ENCODE measurements at regions not wholly inside any gene's neighbourhood (a gene's known extent, or its start where the extent isn't known, plus 50 kb on each side); places are given as distances from the start of the nearest gene placed in this dataset.

- Histone ChIP-seq H3K27ac (replicated peaks in 1 of 4) (peak overlapping the region; percentile 23 to 45 (median 39)), H3K4me3 (no peak overlapping the region), H3K36me3 (no peaks in the 10 kb centered on the region), H3K9me3 (no peaks in the 10 kb centered on the region), H3K4me1 (peaks cover 0 to 26% (median 17%) of the 10 kb centered on the region in 4 donors), H3K27me3 (no peaks in the 10 kb centered on the region)
- WGBS: 83% methylated on average over 2 of the region's 3 CpGs
- intact Hi-C loops (cut with DNase I): no loop called here
- no peak for DNase-seq (ENCODE audit: extremely low spot score)
- TF ChIP-seq POLR2A (IDR thresholded peaks at IDR 0.05; ENCODE audit: low read depth) (no peak), POLR2AphosphoS5 (IDR thresholded peaks at IDR 0.05) (no peak), EP300 (IDR thresholded peaks at IDR 0.05) (no peak), CTCF (IDR thresholded peaks at IDR 0.05) (no peak)
Measured at GRCh38 chr2:225994748-225995405, 595.4 kb downstream of the NYAP2 start.

- H3K4me1 ChIP-seq: peaks cover 0 to 21% (median 15%) of the 10 kb centered on the region in 4 donors
- DNase-seq (ENCODE audit: extremely low spot score): no peak
- no peaks in the 10 kb centered on the region for H3K36me3 ChIP-seq
Measured at GRCh38 chr2:225993430-225993829, 593.9 kb downstream of the NYAP2 start.

GRCh38 chr2:225989809-225990208 is 590.3 kb downstream of the NYAP2 start:
- intact Hi-C loops (cut with DNase I): no loop called here
- WGBS: 99% methylated on average over 4 of the region's 4 CpGs

More at GRCh38 chr2:225993430-225993829, 593.9 kb downstream of the NYAP2 start:
- Histone ChIP-seq H3K4me3 (no peak overlapping the region), H3K27me3 (no peaks in the 10 kb centered on the region), H3K9me3 (no peaks in the 10 kb centered on the region), H3K27ac (replicated peaks in 1 of 4) (no peak overlapping the region)
- TF ChIP-seq EP300 (IDR thresholded peaks at IDR 0.05) (no peak), POLR2A (IDR thresholded peaks at IDR 0.05; ENCODE audit: low read depth) (no peak), POLR2AphosphoS5 (IDR thresholded peaks at IDR 0.05) (no peak)
- intact Hi-C loops (cut with DNase I): no loop called here
- 80% methylated on average over 2 of the region's 2 CpGs for WGBS

GRCh38 chr2:225980372-225980771 is 580.9 kb downstream of the NYAP2 start:
- intact Hi-C loops (cut with DNase I): no loop called here
- Histone ChIP-seq H3K27ac (replicated peaks in 1 of 4) (no peak overlapping the region), H3K4me1 (no peaks in the 10 kb centered on the region), H3K4me3 (no peak overlapping the region), H3K36me3 (no peaks in the 10 kb centered on the region), H3K27me3 (no peaks in the 10 kb centered on the region), H3K9me3 (no peaks in the 10 kb centered on the region)
- no peak for DNase-seq (ENCODE audit: extremely low spot score)
- 95% methylated on average over 7 of the region's 7 CpGs for WGBS
- TF ChIP-seq EP300 (IDR thresholded peaks at IDR 0.05) (no peak), POLR2A (IDR thresholded peaks at IDR 0.05; ENCODE audit: low read depth) (no peak), CTCF (IDR thresholded peaks at IDR 0.05) (no peak), POLR2AphosphoS5 (IDR thresholded peaks at IDR 0.05) (no peak)

More at GRCh38 chr2:225989809-225990208, 590.3 kb downstream of the NYAP2 start:
- Histone ChIP-seq H3K4me3 (no peak overlapping the region), H3K4me1 (peaks cover 0 to 6% (median under 1%) of the 10 kb centered on the region in 4 donors), H3K27ac (replicated peaks in 1 of 4) (no peak overlapping the region), H3K27me3 (no peaks in the 10 kb centered on the region), H3K36me3 (no peaks in the 10 kb centered on the region), H3K9me3 (no peaks in the 10 kb centered on the region)
- DNase-seq (ENCODE audit: extremely low spot score): no peak
- TF ChIP-seq EP300 (IDR thresholded peaks at IDR 0.05) (no peak), POLR2AphosphoS5 (IDR thresholded peaks at IDR 0.05) (no peak), CTCF (IDR thresholded peaks at IDR 0.05) (no peak), POLR2A (IDR thresholded peaks at IDR 0.05; ENCODE audit: low read depth) (no peak)

GRCh38 chr2:225971433-225971832 is 571.9 kb downstream of the NYAP2 start:
- no peaks in the 10 kb centered on the region for H3K4me1 ChIP-seq
- no peaks in the 10 kb centered on the region for H3K27me3 ChIP-seq
- TF ChIP-seq EP300 (IDR thresholded peaks at IDR 0.05) (no peak), POLR2AphosphoS5 (IDR thresholded peaks at IDR 0.05) (no peak), CTCF (IDR thresholded peaks at IDR 0.05) (no peak), POLR2A (IDR thresholded peaks at IDR 0.05; ENCODE audit: low read depth) (no peak)
- H3K9me3 ChIP-seq: no peaks in the 10 kb centered on the region
- intact Hi-C loops (cut with DNase I): no loop called here
- no peak for DNase-seq (ENCODE audit: extremely low spot score)
- no peak overlapping the region for H3K4me3 ChIP-seq
- H3K36me3 ChIP-seq: no peaks in the 10 kb centered on the region
- H3K27ac ChIP-seq (replicated peaks in 1 of 4): no peak overlapping the region
- WGBS: 77% methylated on average over 3 of the region's 3 CpGs

All from esophagus muscularis mucosa (tissue), 4 donors.